Activated naive CD8-positive, alpha-beta T cell treated with anti-CD3 and anti-CD28 coated beads, Interleukin-2, amount 10 ng/mL, durations not matched to agents 7 days and 5 days (primary cell): ENCODE measurements at regions not wholly inside any gene's neighbourhood (a gene's known extent, or its start where the extent isn't known, plus 50 kb on each side); places are given as distances from the start of the nearest gene placed in this dataset.

Source experiments
- ATAC-seq: fragments of 150-1000 bp; cut with Tn5 transposase; one replicate; pipeline ENCODE4 v1.10.0; 2021; ENCODE audit warnings: low read depth, moderate library complexity
- POLR2A ChIA-PET: fragments of 350-600 bp; sonication (Branson Sonifier 250); formaldehyde crosslinking; loops from one replicate; lab custom pipeline; 2021; ENCODE audit warnings: antibody characterized with exemption; lab: Charles Lee
- DNase-seq: peaks from one replicate; pipeline ENCODE4 v3.0.0; 2021
- H3K27ac Mint-ChIP-seq: one replicate; pipeline ENCODE4 v1.8.0; 2022; ENCODE audit warnings: mild to moderate bottlenecking, mixed read lengths
- H3K27me3 Mint-ChIP-seq: one replicate; pipeline ENCODE4 v1.8.0; 2022; ENCODE audit warnings: mild to moderate bottlenecking, moderate library complexity, mixed read lengths
- H3K36me3 Mint-ChIP-seq: one replicate; pipeline ENCODE4 v1.8.0; 2021; ENCODE audit warnings: mild to moderate bottlenecking, mixed read lengths
- H3K4me1 Mint-ChIP-seq: one replicate; pipeline ENCODE4 v1.8.0; 2021; ENCODE audit warnings: mixed read lengths
- H3K4me3 Mint-ChIP-seq: one replicate; pipeline ENCODE4 v1.8.0; 2022; ENCODE audit warnings: mild to moderate bottlenecking, moderate library complexity, mixed read lengths
- H3K9me3 Mint-ChIP-seq: one replicate; pipeline ENCODE4 v1.8.0; 2021; ENCODE audit warnings: mixed read lengths

GRCh38 chr5:74919487-74919886 is 53.3 kb upstream of the FAM169A start:
- Mint-ChIP-seq H3K4me3 (no peak overlapping the region), H3K36me3 (no peaks in the 10 kb centered on the region), H3K9me3 (no peaks in the 10 kb centered on the region), H3K27ac (no peak overlapping the region), H3K4me1 (peaks cover 2% of the 10 kb centered on the region), H3K27me3 (peaks cover 11% of the 10 kb centered on the region)
- DNase-seq (no peak), ATAC-seq (no peak)
- POLR2A ChIA-PET: no interaction called here

GRCh38 chr5:74919041-74919440 is 52.9 kb upstream of the FAM169A start:
- peaks cover 2% of the 10 kb centered on the region for H3K4me1 Mint-ChIP-seq
- no peak overlapping the region for H3K4me3 Mint-ChIP-seq
- peaks cover 12% of the 10 kb centered on the region for H3K27me3 Mint-ChIP-seq
- H3K9me3 Mint-ChIP-seq: no peaks in the 10 kb centered on the region
- ATAC-seq (no peak), DNase-seq (no peak)
- H3K36me3 Mint-ChIP-seq: no peaks in the 10 kb centered on the region
- no peak overlapping the region for H3K27ac Mint-ChIP-seq
- POLR2A ChIA-PET: no interaction called here

GRCh38 chr5:74918232-74918669 is 52.1 kb upstream of the FAM169A start:
- H3K27ac Mint-ChIP-seq: no peak overlapping the region
- POLR2A ChIA-PET: no interaction called here
- H3K9me3 Mint-ChIP-seq: no peaks in the 10 kb centered on the region
- no peak overlapping the region for H3K4me3 Mint-ChIP-seq
- DNase-seq: no peak
- no peak for ATAC-seq
- no peaks in the 10 kb centered on the region for H3K36me3 Mint-ChIP-seq
- peaks cover 2% of the 10 kb centered on the region for H3K4me1 Mint-ChIP-seq
- H3K27me3 Mint-ChIP-seq: peaks cover 12% of the 10 kb centered on the region

- Mint-ChIP-seq H3K27me3 (peaks cover 12% of the 10 kb centered on the region), H3K27ac (no peak overlapping the region), H3K9me3 (no peaks in the 10 kb centered on the region), H3K4me3 (no peak overlapping the region), H3K4me1 (peaks cover 2% of the 10 kb centered on the region), H3K36me3 (no peaks in the 10 kb centered on the region)
- ATAC-seq (no peak), DNase-seq (no peak)
- POLR2A ChIA-PET: no interaction called here
Observed at GRCh38 chr5:74916831-74917710, 50.9 kb upstream of the FAM169A start.
